Mucosa of rectum (tissue), 2 donors: ENCODE measurements at regions not wholly inside any gene's neighbourhood (a gene's known extent, or its start where the extent isn't known, plus 50 kb on each side); places are given as distances from the start of the nearest gene placed in this dataset.

Experiments
- H3K27ac ChIP-seq, 2 donors: one replicate each; pipeline ENCODE4 v1.7.0; 2013; ENCODE audit warnings: inconsistent platforms in 2 of 2, low read depth in 2 of 2, low read length in 2 of 2
- H3K27me3 ChIP-seq, 2 donors: one replicate each; pipeline ENCODE4 v1.7.0; 2013; ENCODE audit warnings: low read length in 2 of 2; ENCODE audit not compliant: control insufficient read depth in 2 of 2, insufficient read depth in 2 of 2
- H3K36me3 ChIP-seq, 2 donors: one replicate each; pipeline ENCODE4 v1.7.0; 2013; ENCODE audit warnings: low read length in 2 of 2; ENCODE audit not compliant: control insufficient read depth in 2 of 2, insufficient read depth in 2 of 2
- H3K4me1 ChIP-seq, 2 donors: one replicate each; pipeline ENCODE4 v1.7.0; 2013; ENCODE audit warnings: low read length in 2 of 2, mild to moderate bottlenecking in 1 of 2; ENCODE audit not compliant: control insufficient read depth in 2 of 2, insufficient read depth in 2 of 2
- H3K4me3 ChIP-seq, 2 donors: one replicate each; pipeline ENCODE4 v1.7.0; 2013; ENCODE audit warnings: low read length in 2 of 2
- H3K9ac ChIP-seq, 2 donors: one replicate each; pipeline ENCODE4 v1.7.0; 2013; ENCODE audit warnings: low read length in 2 of 2, low read depth in 1 of 2, mild to moderate bottlenecking in 1 of 2
- H3K9me3 ChIP-seq, 2 donors: one replicate each; pipeline ENCODE4 v1.7.0; 2013; ENCODE audit warnings: low read length in 2 of 2; ENCODE audit not compliant: control insufficient read depth in 2 of 2
- donor health status: healthy.
- donor health status: Normal muscosa, but diverticular disease.

DNA sequence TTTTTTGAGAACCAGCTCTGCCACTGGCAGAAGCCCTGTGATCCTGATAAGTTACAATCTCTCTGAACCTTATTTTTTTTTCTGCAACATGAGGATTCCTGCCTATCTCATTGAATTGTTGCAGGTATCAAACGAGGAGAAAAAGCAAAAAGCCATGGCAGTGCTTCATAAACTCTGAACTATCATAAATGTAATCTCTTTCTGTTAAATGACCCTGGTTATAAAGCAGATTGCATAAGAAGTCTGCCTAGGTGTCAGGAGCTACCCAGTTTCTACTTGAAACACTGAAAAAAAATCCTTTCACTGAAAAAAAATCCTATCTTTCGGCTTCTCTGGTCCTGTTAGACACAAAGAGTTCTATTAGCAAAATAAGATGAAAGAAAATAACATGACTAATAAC lies 172.7 kb downstream of the FAM43A start:
- no peak overlapping the region for H3K27ac ChIP-seq
- H3K4me1 ChIP-seq: peaks cover 9 to 12% of the 10 kb centered on the region in 2 donors

DNA sequence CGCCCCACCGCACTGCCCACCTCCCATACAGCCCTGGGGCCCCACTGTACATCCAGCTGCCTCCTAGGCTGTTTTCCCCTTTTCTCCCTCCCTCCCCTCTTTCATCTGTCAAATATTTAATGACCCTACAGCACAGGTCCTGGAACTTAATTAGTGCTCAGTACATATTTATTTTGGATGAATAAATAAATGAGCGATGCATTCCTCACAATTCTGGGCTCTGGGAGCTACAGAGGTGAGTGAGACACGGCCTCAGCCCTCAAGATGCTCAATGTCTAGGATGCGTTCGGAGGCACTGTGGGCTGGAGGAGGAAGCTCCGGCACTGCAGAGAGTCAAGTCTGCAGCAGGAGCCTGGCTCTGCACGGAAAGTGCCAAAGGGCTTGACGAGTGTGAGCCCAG lies 175.0 kb downstream of the FAM43A start:
- Histone ChIP-seq H3K27me3 (no peaks in the 10 kb centered on the region), H3K27ac (no peak overlapping the region), H3K4me3 (no peak overlapping the region), H3K9me3 (no peaks in the 10 kb centered on the region), H3K36me3 (no peaks in the 10 kb centered on the region), H3K4me1 (no peaks in the 10 kb centered on the region), H3K9ac (no peak overlapping the region)

More for the DNA sequence above, 172.7 kb downstream of the FAM43A start:
- Histone ChIP-seq H3K27me3 (no peaks in the 10 kb centered on the region), H3K36me3 (no peaks in the 10 kb centered on the region), H3K9me3 (no peaks in the 10 kb centered on the region), H3K4me3 (no peak overlapping the region), H3K9ac (no peak overlapping the region)

DNA sequence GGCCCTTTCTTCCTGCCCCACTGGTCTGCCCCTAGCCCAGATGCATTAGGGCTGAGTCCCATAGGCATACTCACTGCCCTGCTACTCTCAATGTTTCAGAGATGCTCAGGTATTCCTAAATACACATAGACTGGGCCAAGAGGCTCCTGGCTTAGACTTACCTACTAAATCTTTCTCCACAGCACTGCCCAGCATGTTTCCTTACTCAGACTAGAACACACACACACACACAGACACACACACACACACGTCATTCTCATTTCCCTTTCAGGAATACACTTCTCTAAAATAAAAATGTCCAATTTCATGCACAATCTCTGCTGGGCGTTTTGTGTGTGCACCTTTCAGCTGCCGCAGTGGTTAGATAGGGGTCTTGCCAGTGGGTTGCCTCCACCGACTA lies 175.7 kb downstream of the FAM43A start:
- Histone ChIP-seq H3K27me3 (no peaks in the 10 kb centered on the region), H3K27ac (no peak overlapping the region), H3K36me3 (no peaks in the 10 kb centered on the region), H3K9ac (no peak overlapping the region), H3K4me3 (no peak overlapping the region), H3K4me1 (no peaks in the 10 kb centered on the region), H3K9me3 (no peaks in the 10 kb centered on the region)

DNA sequence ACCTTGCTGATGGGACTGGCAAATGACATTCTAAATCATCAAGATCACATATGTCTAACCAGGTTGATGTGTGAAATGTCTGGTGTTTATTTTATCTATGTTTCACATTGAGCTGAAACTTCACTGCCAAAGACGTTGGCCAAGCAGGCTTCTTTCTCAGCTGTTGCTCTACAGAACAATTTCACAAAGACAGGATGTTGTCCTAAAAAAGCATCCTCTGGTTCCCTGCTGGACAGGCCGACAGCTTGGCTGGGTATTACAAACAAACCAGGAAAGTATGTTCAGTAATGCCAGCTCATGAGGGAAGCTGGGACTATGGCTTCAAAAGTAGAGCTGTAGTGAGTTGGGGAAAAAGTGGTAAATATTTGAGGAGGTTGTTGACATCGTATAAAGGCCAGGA lies 179.4 kb downstream of the FAM43A start:
- Histone ChIP-seq H3K4me1 (peaks cover 9 to 21% of the 10 kb centered on the region in 2 donors), H3K27me3 (peaks cover 0 to 4% of the 10 kb centered on the region in 2 donors), H3K36me3 (no peaks in the 10 kb centered on the region), H3K27ac (no peak overlapping the region), H3K9me3 (peaks cover 0 to 3% of the 10 kb centered on the region in 2 donors), H3K9ac (no peak overlapping the region), H3K4me3 (no peak overlapping the region)

DNA sequence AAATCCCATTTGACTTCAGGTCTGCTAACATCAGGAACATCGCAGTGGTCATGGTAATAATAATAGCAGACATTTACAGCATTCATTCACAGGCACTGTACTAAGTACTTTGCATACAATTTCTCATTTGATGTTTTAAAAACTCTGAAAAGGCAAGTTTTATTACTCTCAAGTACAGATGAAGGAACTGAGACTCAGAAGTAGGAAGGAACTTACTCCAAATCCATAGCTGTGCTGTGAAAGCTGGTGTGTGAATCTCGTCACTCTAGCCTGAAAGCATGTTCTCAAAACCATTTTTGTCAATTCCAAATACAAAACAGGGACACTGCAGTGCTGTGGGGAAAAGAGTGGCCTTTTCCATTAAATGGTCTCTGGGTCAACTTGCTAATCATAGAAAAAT lies 179.9 kb downstream of the FAM43A start:
- H3K4me3 ChIP-seq: no peak overlapping the region
- H3K36me3 ChIP-seq: no peaks in the 10 kb centered on the region
- H3K27me3 ChIP-seq: peaks cover 0 to 4% of the 10 kb centered on the region in 2 donors
- peaks cover 0 to 3% of the 10 kb centered on the region in 2 donors for H3K9me3 ChIP-seq
- peaks cover 15 to 27% of the 10 kb centered on the region in 2 donors for H3K4me1 ChIP-seq
- no peak overlapping the region for H3K27ac ChIP-seq
- H3K9ac ChIP-seq: no peak overlapping the region

DNA sequence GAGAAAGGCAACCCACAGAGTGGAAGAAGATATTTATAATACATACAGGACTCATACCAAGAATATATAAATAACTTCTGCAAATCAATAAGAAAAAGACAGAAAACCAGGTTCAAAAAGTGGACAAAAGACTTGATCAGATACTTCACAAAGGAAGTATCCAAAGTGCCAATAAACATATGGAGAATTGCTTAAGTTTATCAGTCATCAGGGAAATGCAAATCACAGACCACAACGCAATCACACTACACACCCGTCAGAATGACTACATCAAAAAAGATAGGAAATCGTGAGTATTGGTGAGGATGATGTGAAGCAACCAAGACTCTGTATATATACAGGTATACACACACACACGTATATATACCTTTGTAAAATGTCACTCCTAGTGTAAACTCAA lies 180.6 kb downstream of the FAM43A start:
- no peak overlapping the region for H3K4me3 ChIP-seq
- H3K27ac ChIP-seq: no peak overlapping the region
- H3K36me3 ChIP-seq: no peaks in the 10 kb centered on the region
- no peak overlapping the region for H3K9ac ChIP-seq
- peaks cover 21 to 33% of the 10 kb centered on the region in 2 donors for H3K4me1 ChIP-seq
- peaks cover 0 to 3% of the 10 kb centered on the region in 2 donors for H3K9me3 ChIP-seq
- peaks cover 0 to 4% of the 10 kb centered on the region in 2 donors for H3K27me3 ChIP-seq

DNA sequence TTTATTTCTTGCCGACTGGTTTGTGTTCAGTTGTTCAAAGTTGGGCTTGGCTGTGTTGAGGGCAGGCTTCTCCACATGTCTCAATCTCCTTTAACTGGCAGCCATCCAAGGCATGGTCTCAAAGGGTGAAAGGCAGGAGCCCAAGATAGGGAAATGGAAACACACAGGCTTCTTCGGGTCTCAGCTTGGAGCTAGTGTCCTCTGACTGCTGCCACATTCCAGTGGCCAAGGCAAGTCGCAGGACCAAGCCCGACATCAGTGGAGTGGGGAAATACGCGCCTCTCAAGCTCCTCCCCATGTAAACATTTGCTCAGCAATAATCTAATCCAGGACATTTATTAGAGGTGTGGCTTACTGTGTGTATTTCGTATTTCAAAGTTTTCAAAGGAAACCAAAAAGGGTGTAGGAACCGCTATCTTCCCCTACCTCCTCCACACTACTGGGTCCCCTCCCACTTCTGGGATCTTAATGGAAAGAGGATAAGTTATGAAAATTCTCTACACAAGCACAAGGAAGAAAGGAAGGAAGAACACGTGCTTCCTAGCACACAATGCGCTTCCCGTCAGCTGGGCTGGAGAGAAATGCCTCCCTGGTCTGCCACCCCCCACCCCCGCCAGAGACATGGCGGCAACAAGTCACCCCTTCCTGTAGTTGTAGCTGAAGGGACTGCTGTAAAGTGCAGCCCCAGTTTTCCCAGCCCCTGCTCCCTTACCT lies 181.7 kb downstream of the FAM43A start:
- peak overlapping the region; percentile 37 to 53 for H3K4me3 ChIP-seq
- H3K36me3 ChIP-seq: no peaks in the 10 kb centered on the region
- H3K9ac ChIP-seq: peak overlapping the region in 1 of 2 donors; percentile 35
- H3K4me1 ChIP-seq: peaks cover 32 to 45% of the 10 kb centered on the region in 2 donors
- H3K27ac ChIP-seq: peak overlapping the region; percentile 56 to 66
- peaks cover 0 to 4% of the 10 kb centered on the region in 2 donors for H3K27me3 ChIP-seq
- H3K9me3 ChIP-seq: peaks cover 0 to 3% of the 10 kb centered on the region in 2 donors

DNA sequence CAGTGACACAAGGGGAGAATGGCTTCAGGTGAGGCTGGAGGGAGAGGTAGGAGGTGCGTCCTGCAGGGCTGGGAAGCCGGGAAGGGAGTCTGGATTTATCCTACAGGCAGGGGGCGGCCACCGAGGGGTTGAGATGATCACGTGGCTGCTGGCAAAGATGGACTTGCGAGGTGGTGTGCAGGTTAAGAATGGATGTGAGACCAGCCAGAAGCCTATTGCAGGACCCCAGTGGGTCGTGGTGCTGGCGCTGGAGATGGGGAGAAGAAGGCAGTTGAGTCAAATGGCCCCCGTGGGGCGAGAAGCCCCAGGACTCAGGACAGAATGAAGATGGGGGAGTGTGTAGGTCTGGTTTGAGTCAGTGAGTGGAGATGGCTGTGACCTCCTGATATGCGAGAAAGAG lies 183.1 kb downstream of the FAM43A start:
- Histone ChIP-seq H3K9me3 (peaks cover 0 to 3% of the 10 kb centered on the region in 2 donors), H3K9ac (no peak overlapping the region), H3K36me3 (no peaks in the 10 kb centered on the region), H3K4me3 (no peak overlapping the region), H3K27me3 (peaks cover 0 to 4% of the 10 kb centered on the region in 2 donors), H3K27ac (no peak overlapping the region), H3K4me1 (peaks cover 40 to 59% of the 10 kb centered on the region in 2 donors)

DNA sequence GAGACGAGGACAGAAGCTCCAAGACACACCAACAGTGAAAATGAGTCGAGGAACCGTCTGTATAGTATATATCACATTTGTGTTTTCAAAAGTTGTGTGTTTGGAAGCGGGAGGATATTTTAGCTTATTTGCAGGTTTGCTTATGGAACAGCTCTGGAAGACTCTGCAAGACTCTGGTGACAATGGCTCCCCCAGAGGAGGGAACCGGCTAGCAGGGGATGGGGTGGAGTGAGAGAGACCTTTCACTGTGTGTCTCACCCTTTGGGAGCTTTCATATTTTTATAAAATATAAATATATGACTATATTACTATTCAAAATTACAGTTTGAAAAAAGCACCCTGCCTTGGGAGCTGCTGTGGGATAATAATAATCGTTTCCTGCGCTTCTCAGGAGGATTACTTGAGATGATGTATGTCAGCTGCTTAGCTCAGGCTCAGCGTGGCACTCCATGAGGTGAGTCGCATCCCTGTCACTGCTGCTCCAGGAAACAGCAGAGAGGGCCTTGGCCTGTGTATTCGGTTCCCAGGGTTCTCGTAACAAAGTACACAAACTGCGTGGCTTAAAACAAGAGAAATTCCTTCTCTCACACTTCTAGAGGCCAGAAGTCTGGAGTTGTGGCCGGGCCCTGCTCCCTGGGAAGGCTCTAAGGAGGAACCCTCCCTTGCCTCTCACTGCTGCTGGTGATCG lies 183.9 kb downstream of the FAM43A start:
- Histone ChIP-seq H3K36me3 (no peaks in the 10 kb centered on the region), H3K4me1 (peaks cover 40 to 62% of the 10 kb centered on the region in 2 donors), H3K4me3 (no peak overlapping the region), H3K9ac (peak overlapping the region in 1 of 2 donors; percentile 46), H3K27ac (peak overlapping the region in 1 of 2 donors; percentile 84), H3K9me3 (peaks cover 0 to 3% of the 10 kb centered on the region in 2 donors), H3K27me3 (peaks cover 0 to 4% of the 10 kb centered on the region in 2 donors)

DNA sequence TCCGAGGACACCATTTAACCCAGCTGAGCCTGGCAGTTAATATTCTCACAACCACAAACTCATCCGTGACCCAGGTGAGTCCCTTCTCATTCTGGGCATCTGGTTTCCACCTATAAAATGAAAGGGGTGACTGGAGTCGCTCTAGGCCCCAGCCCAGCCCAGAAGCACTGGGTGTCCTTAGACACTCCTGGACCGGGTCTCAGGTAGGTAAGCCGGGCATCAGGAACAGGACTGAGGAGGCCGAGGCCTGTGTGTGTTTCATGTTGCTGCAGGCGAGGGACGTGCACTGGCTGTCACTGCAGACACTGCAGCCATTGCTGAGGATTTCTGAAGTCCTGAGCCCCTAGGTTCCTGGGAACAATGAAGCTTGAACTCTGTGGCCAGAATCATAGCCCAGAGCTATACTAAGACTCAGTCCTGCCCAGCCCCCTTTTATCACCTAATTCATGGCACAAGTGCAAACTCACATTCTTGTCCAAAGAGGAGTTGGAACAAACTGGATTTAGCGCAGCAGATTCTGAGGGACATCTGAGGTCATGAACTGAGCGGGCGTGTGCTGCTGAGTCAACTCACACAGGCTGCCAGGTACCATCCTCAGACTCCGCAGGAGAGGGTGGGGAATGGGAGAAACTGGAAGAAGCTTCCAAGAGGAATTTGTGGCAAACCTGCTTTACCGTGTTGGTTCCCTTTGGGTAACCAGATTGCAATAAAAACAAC lies 184.9 kb downstream of the FAM43A start:
- Histone ChIP-seq H3K9ac (peak overlapping the region; percentile 32 to 46), H3K4me3 (peak overlapping the region in 1 of 2 donors; percentile 26), H3K36me3 (no peaks in the 10 kb centered on the region), H3K27me3 (peaks cover 0 to 4% of the 10 kb centered on the region in 2 donors), H3K27ac (peak overlapping the region; percentile 84 to 86), H3K4me1 (peaks cover 40 to 62% of the 10 kb centered on the region in 2 donors), H3K9me3 (peaks cover 0 to 3% of the 10 kb centered on the region in 2 donors)
